Neural cell (in vitro differentiated cells): ENCODE measurements at regions not wholly inside any gene's neighbourhood (a gene's known extent, or its start where the extent isn't known, plus 50 kb on each side); places are given as distances from the start of the nearest gene placed in this dataset.

Experiments used
- H2AFZ ChIP-seq: fragments of 200-600, 300-800 bp; sonication (generic), shearing (Covaris generic); 2 replicates; pipeline ENCODE4 v1.6.0; 2014; ENCODE audit warnings: low read depth, mild to moderate bottlenecking, antibody characterized with exemption, low read length, moderate library complexity
- H3F3A ChIP-seq: fragments of 200-600 bp; shearing (Covaris generic); 2 replicates; pipeline ENCODE4 v1.6.1; 2016; ENCODE audit warnings: mild to moderate bottlenecking, moderate library complexity, mixed read lengths, antibody characterized with exemption, low read length; ENCODE audit not compliant: insufficient read depth, poor library complexity, severe bottlenecking
- H3K27ac ChIP-seq: fragments of 200-600, 300-800 bp; sonication (generic), shearing (Covaris generic); 2 replicates; pipeline ENCODE4 v1.5.1; 2014; ENCODE audit warnings: mild to moderate bottlenecking, low read length, moderate library complexity
- H3K27me3 ChIP-seq: fragments of 300-800, 200-600 bp; sonication (generic), shearing (Covaris generic); 2 replicates; pipeline ENCODE4 v1.6.0; 2014; ENCODE audit warnings: mild to moderate bottlenecking, low read depth, low read length, moderate library complexity; ENCODE audit not compliant: insufficient read depth
- H3K36me3 ChIP-seq: fragments of 300-800, 200-600 bp; sonication (generic), shearing (Covaris generic); 2 replicates; pipeline ENCODE4 v1.5.1; 2014; ENCODE audit warnings: mild to moderate bottlenecking, antibody characterized with exemption, low read length, moderate library complexity; ENCODE audit not compliant: insufficient read depth
- H3K4me2 ChIP-seq: fragments of 300-800, 200-600 bp; sonication (generic), shearing (Covaris generic); 2 replicates; pipeline ENCODE4 v1.6.0; 2014; ENCODE audit warnings: mild to moderate bottlenecking, low read length
- H3K4me3 ChIP-seq: fragments of 300-800, 200-600 bp; sonication (generic), shearing (Covaris generic); 2 replicates; pipeline ENCODE4 v1.5.1; 2014; ENCODE audit warnings: mild to moderate bottlenecking, low read length, moderate library complexity
- H3K79me2 ChIP-seq: fragments of 200-600 bp; shearing (Covaris generic); replicated peaks from 2 replicates; pipeline ENCODE4 v1.6.0; 2014; ENCODE audit warnings: mild to moderate bottlenecking, low read length, moderate library complexity; ENCODE audit not compliant: insufficient read depth
- H3K9ac ChIP-seq: fragments of 300-800, 200-600 bp; sonication (generic), shearing (Covaris generic); 2 replicates; pipeline ENCODE4 v1.6.1; 2016; ENCODE audit warnings: mild to moderate bottlenecking, low read length, mixed read lengths
- H3K9me2 ChIP-seq: fragments of 200-600 bp; shearing (Covaris generic); 2 replicates; pipeline ENCODE4 v1.6.1; 2016; ENCODE audit warnings: mild to moderate bottlenecking, low read length, mixed read lengths; ENCODE audit not compliant: insufficient read depth
- H3K9me3 ChIP-seq: fragments of 200-600, 300-800 bp; sonication (generic), shearing (Covaris generic); 2 replicates; pipeline ENCODE4 v1.6.1; 2016; ENCODE audit warnings: mild to moderate bottlenecking, mixed run types, low read length, moderate library complexity, mixed read lengths
- H4K20me1 ChIP-seq: fragments of 200-600 bp; shearing (Covaris generic); 2 replicates; pipeline ENCODE4 v1.6.1; 2016; ENCODE audit warnings: mild to moderate bottlenecking, mixed run types; ENCODE audit not compliant: insufficient read depth
- EP300 ChIP-seq: fragments of 450-650 bp; conservative IDR thresholded peaks from 2 replicates; pipeline ENCODE4 v1.6.1; 2014; ENCODE audit warnings: antibody characterized with exemption, mild to moderate bottlenecking, moderate library complexity; ENCODE audit not compliant: poor library complexity, severe bottlenecking
- EZH2 ChIP-seq: fragments of 200-600, 300-800 bp; shearing (Covaris generic), sonication (generic); IDR thresholded peaks from 2 replicates; pipeline ENCODE4 v1.6.1; 2014; ENCODE audit warnings: antibody characterized with exemption, low read length, borderline replicate concordance, mild to moderate bottlenecking; ENCODE audit not compliant: insufficient read depth, poor library complexity, severe bottlenecking
- MXI1 ChIP-seq: fragments of 450-650 bp; conservative IDR thresholded peaks from 2 replicates; pipeline ENCODE4 v1.6.1; 2014; ENCODE audit warnings: antibody characterized with exemption, mild to moderate bottlenecking; ENCODE audit not compliant: poor library complexity, severe bottlenecking
- POLR2AphosphoS5 ChIP-seq: IDR thresholded peaks from 2 replicates; pipeline ENCODE4 v1.6.1; 2012
- SMC3 ChIP-seq: fragments of 450-650 bp; conservative IDR thresholded peaks from 2 replicates; pipeline ENCODE4 v1.6.1; 2014; ENCODE audit warnings: antibody characterized with exemption, mild to moderate bottlenecking, moderate library complexity; ENCODE audit not compliant: poor library complexity
- TAF1 ChIP-seq: IDR thresholded peaks from 2 replicates; pipeline ENCODE4 v1.6.1; 2012; ENCODE audit warnings: low read depth
- TF ChIP-seq, protein P1 (sequence below): IDR thresholded peaks from 2 replicates; pipeline ENCODE4 v1.6.1; 2012; ENCODE audit warnings: borderline replicate concordance
- TF ChIP-seq, protein P2 (sequence below): fragments of 450-650 bp; IDR thresholded peaks from 2 replicates; pipeline ENCODE4 v1.5.1; 2014; ENCODE audit warnings: antibody characterized with exemption, mild to moderate bottlenecking, moderate library complexity; ENCODE audit not compliant: poor library complexity, severe bottlenecking

DNA sequence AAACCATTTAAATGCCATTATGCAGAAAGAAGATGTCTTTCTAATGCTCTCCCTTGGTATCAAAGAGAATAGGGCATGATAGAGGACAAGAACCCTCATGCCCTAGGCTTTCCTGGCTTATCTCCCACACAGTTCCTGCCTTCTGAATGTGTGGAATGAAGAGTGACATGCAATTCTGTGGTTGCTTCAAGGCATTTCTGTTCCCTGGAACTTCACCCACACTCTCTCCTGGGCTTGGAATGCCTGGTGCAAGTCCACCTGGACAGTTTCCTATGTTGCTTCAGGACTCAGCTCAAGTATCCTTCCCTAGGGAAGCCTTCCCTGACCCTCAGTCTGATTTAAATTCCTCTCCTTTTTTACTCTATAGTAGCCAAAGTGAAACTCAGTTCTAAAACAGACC lies 53.8 kb upstream of the DRD2 start:
- no peaks in the 10 kb centered on the region for H3K9me3 ChIP-seq
- H3F3A ChIP-seq: no peaks in the 10 kb centered on the region
- H3K27ac ChIP-seq: no peak overlapping the region
- no peaks in the 10 kb centered on the region for H3K27me3 ChIP-seq
- no peaks in the 10 kb centered on the region for H3K36me3 ChIP-seq
- no peak overlapping the region for H3K4me2 ChIP-seq
- H3K9me2 ChIP-seq: no peaks in the 10 kb centered on the region
- H2AFZ ChIP-seq: no peak overlapping the region
- H3K9ac ChIP-seq: no peak overlapping the region
- no peak overlapping the region for H3K4me3 ChIP-seq
- H3K79me2 ChIP-seq: no peaks in the 10 kb centered on the region
- TF ChIP-seq EZH2 (no peak), MXI1 (no peak), EP300 (no peak)
- no peaks in the 10 kb centered on the region for H4K20me1 ChIP-seq

DNA sequence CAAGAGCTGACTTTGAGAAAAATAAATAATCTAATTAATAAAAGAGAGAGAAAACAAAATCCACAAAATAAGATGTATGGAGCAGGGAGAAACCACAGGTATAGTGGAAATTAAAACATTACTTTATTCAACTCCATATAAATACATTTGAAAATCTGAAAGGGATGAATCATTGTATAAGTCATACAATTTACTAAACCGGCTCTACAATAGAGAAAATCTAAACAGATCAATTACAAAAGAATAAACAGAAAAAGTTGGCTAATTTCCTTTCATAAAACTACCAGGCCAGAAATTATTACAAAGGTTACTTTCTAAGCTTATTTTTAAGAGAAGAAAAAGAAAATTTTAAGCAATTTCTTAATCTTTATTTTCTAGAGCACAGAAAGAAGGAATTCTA lies 51.3 kb upstream of the DRD2 start:
- Histone ChIP-seq H3K27ac (no peak overlapping the region), H3K9me2 (no peaks in the 10 kb centered on the region), H3K27me3 (no peaks in the 10 kb centered on the region), H3K79me2 (no peaks in the 10 kb centered on the region), H3K9ac (no peak overlapping the region), H4K20me1 (no peaks in the 10 kb centered on the region), H3F3A (no peaks in the 10 kb centered on the region), H3K9me3 (no peaks in the 10 kb centered on the region), H3K4me3 (no peak overlapping the region), H2AFZ (no peak overlapping the region), H3K4me2 (no peak overlapping the region), H3K36me3 (no peaks in the 10 kb centered on the region)
- TF ChIP-seq EP300 (no peak), SMC3 (no peak), MXI1 (no peak), POLR2AphosphoS5 (no peak), TAF1 (no peak), EZH2 (no peak)
- TF ChIP-seq, protein P1, sequence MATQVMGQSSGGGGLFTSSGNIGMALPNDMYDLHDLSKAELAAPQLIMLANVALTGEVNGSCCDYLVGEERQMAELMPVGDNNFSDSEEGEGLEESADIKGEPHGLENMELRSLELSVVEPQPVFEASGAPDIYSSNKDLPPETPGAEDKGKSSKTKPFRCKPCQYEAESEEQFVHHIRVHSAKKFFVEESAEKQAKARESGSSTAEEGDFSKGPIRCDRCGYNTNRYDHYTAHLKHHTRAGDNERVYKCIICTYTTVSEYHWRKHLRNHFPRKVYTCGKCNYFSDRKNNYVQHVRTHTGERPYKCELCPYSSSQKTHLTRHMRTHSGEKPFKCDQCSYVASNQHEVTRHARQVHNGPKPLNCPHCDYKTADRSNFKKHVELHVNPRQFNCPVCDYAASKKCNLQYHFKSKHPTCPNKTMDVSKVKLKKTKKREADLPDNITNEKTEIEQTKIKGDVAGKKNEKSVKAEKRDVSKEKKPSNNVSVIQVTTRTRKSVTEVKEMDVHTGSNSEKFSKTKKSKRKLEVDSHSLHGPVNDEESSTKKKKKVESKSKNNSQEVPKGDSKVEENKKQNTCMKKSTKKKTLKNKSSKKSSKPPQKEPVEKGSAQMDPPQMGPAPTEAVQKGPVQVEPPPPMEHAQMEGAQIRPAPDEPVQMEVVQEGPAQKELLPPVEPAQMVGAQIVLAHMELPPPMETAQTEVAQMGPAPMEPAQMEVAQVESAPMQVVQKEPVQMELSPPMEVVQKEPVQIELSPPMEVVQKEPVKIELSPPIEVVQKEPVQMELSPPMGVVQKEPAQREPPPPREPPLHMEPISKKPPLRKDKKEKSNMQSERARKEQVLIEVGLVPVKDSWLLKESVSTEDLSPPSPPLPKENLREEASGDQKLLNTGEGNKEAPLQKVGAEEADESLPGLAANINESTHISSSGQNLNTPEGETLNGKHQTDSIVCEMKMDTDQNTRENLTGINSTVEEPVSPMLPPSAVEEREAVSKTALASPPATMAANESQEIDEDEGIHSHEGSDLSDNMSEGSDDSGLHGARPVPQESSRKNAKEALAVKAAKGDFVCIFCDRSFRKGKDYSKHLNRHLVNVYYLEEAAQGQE: no peak
- TF ChIP-seq, protein P2, sequence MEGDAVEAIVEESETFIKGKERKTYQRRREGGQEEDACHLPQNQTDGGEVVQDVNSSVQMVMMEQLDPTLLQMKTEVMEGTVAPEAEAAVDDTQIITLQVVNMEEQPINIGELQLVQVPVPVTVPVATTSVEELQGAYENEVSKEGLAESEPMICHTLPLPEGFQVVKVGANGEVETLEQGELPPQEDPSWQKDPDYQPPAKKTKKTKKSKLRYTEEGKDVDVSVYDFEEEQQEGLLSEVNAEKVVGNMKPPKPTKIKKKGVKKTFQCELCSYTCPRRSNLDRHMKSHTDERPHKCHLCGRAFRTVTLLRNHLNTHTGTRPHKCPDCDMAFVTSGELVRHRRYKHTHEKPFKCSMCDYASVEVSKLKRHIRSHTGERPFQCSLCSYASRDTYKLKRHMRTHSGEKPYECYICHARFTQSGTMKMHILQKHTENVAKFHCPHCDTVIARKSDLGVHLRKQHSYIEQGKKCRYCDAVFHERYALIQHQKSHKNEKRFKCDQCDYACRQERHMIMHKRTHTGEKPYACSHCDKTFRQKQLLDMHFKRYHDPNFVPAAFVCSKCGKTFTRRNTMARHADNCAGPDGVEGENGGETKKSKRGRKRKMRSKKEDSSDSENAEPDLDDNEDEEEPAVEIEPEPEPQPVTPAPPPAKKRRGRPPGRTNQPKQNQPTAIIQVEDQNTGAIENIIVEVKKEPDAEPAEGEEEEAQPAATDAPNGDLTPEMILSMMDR: no peak
